ENCODE measurements at regions not wholly inside any gene's neighbourhood (a gene's known extent, or its start where the extent isn't known, plus 50 kb on each side); places are given as distances from the start of the nearest gene placed in this dataset.

DNA sequence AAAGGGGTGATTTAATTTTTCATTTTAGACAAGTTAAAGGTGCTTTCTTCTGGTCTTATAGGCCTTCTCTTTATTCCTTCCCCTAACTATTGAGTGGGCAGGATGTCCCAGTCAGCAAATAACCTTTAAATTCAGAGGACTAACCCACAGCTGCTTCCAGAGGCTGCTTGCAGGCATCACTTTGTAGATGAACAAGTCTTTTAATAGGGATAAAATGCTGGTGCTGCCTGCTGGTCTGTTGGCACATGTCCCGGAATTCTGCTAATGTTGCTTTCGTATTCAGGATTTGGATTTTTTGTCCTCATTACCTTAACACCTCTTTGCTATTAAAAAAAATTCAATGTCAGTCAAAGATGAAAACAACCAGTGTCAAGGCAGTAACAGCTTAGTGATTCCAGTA, 132.7 kb upstream of the KL start:
- no peak overlapping the region for H3K27ac ChIP-seq (ENCODE audit: poor library complexity, severe bottlenecking)
- ATAC-seq (ENCODE audit: low read depth) (no peak), DNase-seq (ENCODE audit: low spot score) (no peak)
- H3K9me3 ChIP-seq (ENCODE audit: severe bottlenecking): no peaks in the 10 kb centered on the region
- no peak overlapping the region for H3K4me3 ChIP-seq (ENCODE audit: severe bottlenecking)
- peaks cover 15% of the 10 kb centered on the region for H3K4me1 ChIP-seq (ENCODE audit: insufficient read depth, poor library complexity, severe bottlenecking)
- H3K27me3 ChIP-seq (ENCODE audit: insufficient read depth, poor library complexity, severe bottlenecking): no peaks in the 10 kb centered on the region
- no peak for TF ChIP-seq CTCF (IDR thresholded peaks at IDR 0.05; ENCODE audit: poor library complexity, severe bottlenecking)
- H3K36me3 ChIP-seq (ENCODE audit: low read depth): no peaks in the 10 kb centered on the region

GRCh38 chr13:32887617-32888016, 128.6 kb upstream of the KL start:
- Histone ChIP-seq H3K27me3 (ENCODE audit: insufficient read depth, poor library complexity, severe bottlenecking) (no peaks in the 10 kb centered on the region), H3K4me3 (ENCODE audit: severe bottlenecking) (no peak overlapping the region), H3K27ac (ENCODE audit: poor library complexity, severe bottlenecking) (no peak overlapping the region), H3K36me3 (ENCODE audit: low read depth) (no peaks in the 10 kb centered on the region), H3K9me3 (ENCODE audit: severe bottlenecking) (no peaks in the 10 kb centered on the region), H3K4me1 (ENCODE audit: insufficient read depth, poor library complexity, severe bottlenecking) (no peaks in the 10 kb centered on the region)
- TF ChIP-seq CTCF (IDR thresholded peaks at IDR 0.05; ENCODE audit: poor library complexity, severe bottlenecking): no peak
- DNase-seq (ENCODE audit: low spot score) (no peak), ATAC-seq (ENCODE audit: low read depth) (no peak)

GRCh38 chr13:32889986-32890565, 126.1 kb upstream of the KL start:
- DNase-seq (ENCODE audit: low spot score): no peak
- Histone ChIP-seq H3K4me1 (ENCODE audit: insufficient read depth, poor library complexity, severe bottlenecking) (peaks cover 8% of the 10 kb centered on the region), H3K36me3 (ENCODE audit: low read depth) (no peaks in the 10 kb centered on the region), H3K9me3 (ENCODE audit: severe bottlenecking) (no peaks in the 10 kb centered on the region), H3K27me3 (ENCODE audit: insufficient read depth, poor library complexity, severe bottlenecking) (no peaks in the 10 kb centered on the region), H3K27ac (ENCODE audit: poor library complexity, severe bottlenecking) (no peak overlapping the region), H3K4me3 (ENCODE audit: severe bottlenecking) (no peak overlapping the region)
- TF ChIP-seq CTCF (IDR thresholded peaks at IDR 0.05; ENCODE audit: poor library complexity, severe bottlenecking): no peak
- no peak for ATAC-seq (ENCODE audit: low read depth)

GRCh38 chr13:32893176-32893575, 123.0 kb upstream of the KL start:
- Histone ChIP-seq H3K4me1 (ENCODE audit: insufficient read depth, poor library complexity, severe bottlenecking) (peaks cover 8% of the 10 kb centered on the region), H3K36me3 (ENCODE audit: low read depth) (no peaks in the 10 kb centered on the region), H3K4me3 (ENCODE audit: severe bottlenecking) (no peak overlapping the region), H3K27ac (ENCODE audit: poor library complexity, severe bottlenecking) (no peak overlapping the region), H3K27me3 (ENCODE audit: insufficient read depth, poor library complexity, severe bottlenecking) (no peaks in the 10 kb centered on the region), H3K9me3 (ENCODE audit: severe bottlenecking) (no peaks in the 10 kb centered on the region)
- DNase-seq (ENCODE audit: low spot score): no peak
- no peak for TF ChIP-seq CTCF (IDR thresholded peaks at IDR 0.05; ENCODE audit: poor library complexity, severe bottlenecking)
- no peak for ATAC-seq (ENCODE audit: low read depth)

DNA sequence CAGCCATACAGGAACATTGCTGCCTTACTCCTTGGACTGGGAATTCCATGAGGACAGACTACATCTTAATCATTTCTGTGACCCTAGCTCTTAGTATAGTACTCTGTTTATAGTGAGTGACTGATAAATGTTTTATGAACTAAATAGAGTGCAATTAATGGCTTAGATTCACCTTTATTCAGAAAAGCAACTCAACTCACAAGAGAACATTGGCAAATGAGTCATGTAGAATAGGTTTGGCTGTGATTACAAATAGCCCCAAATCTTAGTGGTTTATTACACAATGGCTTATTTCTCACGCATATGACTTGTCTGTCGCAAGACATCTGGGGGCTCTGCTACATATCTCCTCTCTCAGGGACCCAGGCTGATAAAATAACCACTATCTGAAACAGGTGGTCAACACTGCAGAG, 121.6 kb upstream of the KL start:
- Histone ChIP-seq H3K27me3 (ENCODE audit: insufficient read depth, poor library complexity, severe bottlenecking) (no peaks in the 10 kb centered on the region), H3K4me3 (ENCODE audit: severe bottlenecking) (no peak overlapping the region), H3K36me3 (ENCODE audit: low read depth) (no peaks in the 10 kb centered on the region), H3K27ac (ENCODE audit: poor library complexity, severe bottlenecking) (peak overlapping the region; percentile 14), H3K4me1 (ENCODE audit: insufficient read depth, poor library complexity, severe bottlenecking) (peaks cover 8% of the 10 kb centered on the region), H3K9me3 (ENCODE audit: severe bottlenecking) (no peaks in the 10 kb centered on the region)
- no peak for TF ChIP-seq CTCF (IDR thresholded peaks at IDR 0.05; ENCODE audit: poor library complexity, severe bottlenecking)
- DNase-seq (ENCODE audit: low spot score) (no peak), ATAC-seq (ENCODE audit: low read depth) (peak; percentile 75)
